DND-41 (cell line): ENCODE measurements at regions not wholly inside any gene's neighbourhood (a gene's known extent, or its start where the extent isn't known, plus 50 kb on each side); places are given as distances from the start of the nearest gene placed in this dataset.
A peak's percentile ranks its signal among the peaks of the same experiment; 100 is the strongest.

Experiments
- ATAC-seq: fragments of 200-7000 bp; cut with Tn5 transposase; 3 replicates; pipeline ENCODE4 v1.9.1; 2021; ENCODE audit warnings: low read depth; ENCODE audit not compliant: insufficient read depth
- DNase-seq: peaks from one replicate; pipeline ENCODE4 v3.0.0-alpha.2; 2020
- H2AFZ ChIP-seq: 2 replicates; pipeline ENCODE4 v1.6.0; 2012; ENCODE audit warnings: low read depth, low read length
- H3K27ac ChIP-seq: 2 replicates; pipeline ENCODE4 v1.5.1; 2012; ENCODE audit warnings: low read length, inconsistent platforms
- H3K27me3 ChIP-seq: fragments of 200-600 bp; sonication (generic); 2 replicates; pipeline ENCODE4 v1.6.0; 2012; ENCODE audit warnings: low read length, mild to moderate bottlenecking, inconsistent platforms; ENCODE audit not compliant: insufficient read depth, poor library complexity
- H3K36me3 ChIP-seq: 2 replicates; pipeline ENCODE4 v1.5.1; 2012; ENCODE audit warnings: low read length, inconsistent platforms; ENCODE audit not compliant: insufficient read depth
- H3K4me1 ChIP-seq: 2 replicates; pipeline ENCODE4 v1.5.1; 2012; ENCODE audit warnings: mild to moderate bottlenecking, low read length; ENCODE audit not compliant: insufficient read depth
- H3K4me2 ChIP-seq: 2 replicates; pipeline ENCODE4 v1.6.0; 2012; ENCODE audit warnings: mild to moderate bottlenecking, moderate library complexity, low read length, inconsistent platforms; ENCODE audit not compliant: insufficient read depth
- H3K4me3 ChIP-seq, 2 experiments: fragments of 200-600 bp in 1 of 2; shearing (Covaris generic) in 1 of 2; 2 replicates each; pipeline ENCODE4 v1.5.1; 2012 to 2016; ENCODE audit warnings: inconsistent platforms in 2 of 2, low read length in 2 of 2, mild to moderate bottlenecking in 2 of 2, low read depth in 1 of 2, moderate library complexity in 1 of 2
- H3K79me2 ChIP-seq: 2 replicates; pipeline ENCODE4 v1.6.0; 2012; ENCODE audit warnings: low read length, inconsistent platforms; ENCODE audit not compliant: insufficient read depth
- H3K9ac ChIP-seq: 2 replicates; pipeline ENCODE4 v1.6.0; 2012; ENCODE audit warnings: low read depth, mild to moderate bottlenecking, inconsistent platforms, low read length, moderate library complexity
- H3K9me3 ChIP-seq: 2 replicates; pipeline ENCODE4 v1.5.1; 2012; ENCODE audit warnings: low read length, moderate library complexity, mild to moderate bottlenecking, inconsistent platforms; ENCODE audit not compliant: insufficient read depth, severe bottlenecking
- H4K20me1 ChIP-seq: 2 replicates; pipeline ENCODE4 v1.6.0; 2012; ENCODE audit warnings: low read length; ENCODE audit not compliant: insufficient read depth
- CTCF ChIP-seq: IDR thresholded peaks from 2 replicates; pipeline ENCODE4 v1.5.1; 2012; ENCODE audit warnings: borderline replicate concordance, low read length, moderate library complexity, mild to moderate bottlenecking; ENCODE audit not compliant: poor library complexity, severe bottlenecking; ENCODE audit errors: extremely low read depth
- EZH2 ChIP-seq: IDR thresholded peaks from 3 replicates; pipeline ENCODE4 v1.6.1; 2012; ENCODE audit warnings: borderline replicate concordance, low read depth, mild to moderate bottlenecking, moderate library complexity, low read length, inconsistent platforms; ENCODE audit not compliant: severe bottlenecking

- no peak for ATAC-seq
These were observed 82.4 kb upstream of the PELI1 start for GRCh38 chr2:64226611-64227010.

GRCh38 chr2:64227603-64228125, 83.4 kb upstream of the PELI1 start:
- TF ChIP-seq CTCF (no peak), EZH2 (peak; percentile 14)
- peak overlapping the region in 1 of 2 experiments; percentile 56; a peak in 3 of 4 replicates for H3K4me3 ChIP-seq
- H3K9ac ChIP-seq: peak overlapping the region; percentile 48; the same call in 1 of the 2 replicates
- peak overlapping the region; percentile 75 for H3K4me2 ChIP-seq
- H3K9me3 ChIP-seq: no peaks in the 10 kb centered on the region
- H3K36me3 ChIP-seq: no peaks in the 10 kb centered on the region
- no peaks in the 10 kb centered on the region for H4K20me1 ChIP-seq
- H3K79me2 ChIP-seq: no peaks in the 10 kb centered on the region
- no peak for ATAC-seq
- no peak for DNase-seq
- H3K27me3 ChIP-seq: peaks cover 6% of the 10 kb centered on the region
- H2AFZ ChIP-seq: peak overlapping the region; percentile 70
- H3K27ac ChIP-seq: no peak overlapping the region
- H3K4me1 ChIP-seq: peaks cover 14% of the 10 kb centered on the region

More at GRCh38 chr2:64226611-64227010, 82.4 kb upstream of the PELI1 start:
- Histone ChIP-seq H3K9ac (no peak overlapping the region), H3K36me3 (no peaks in the 10 kb centered on the region), H3K79me2 (no peaks in the 10 kb centered on the region), H3K27ac (no peak overlapping the region), H3K4me1 (peaks cover 14% of the 10 kb centered on the region), H3K4me2 (no peak overlapping the region), H4K20me1 (no peaks in the 10 kb centered on the region), H3K4me3 (no peak overlapping the region), H3K9me3 (no peaks in the 10 kb centered on the region), H3K27me3 (peaks cover 16% of the 10 kb centered on the region), H2AFZ (no peak overlapping the region)
- no peak for DNase-seq
- TF ChIP-seq CTCF: no peak
- no peak for TF ChIP-seq EZH2

- no peaks in the 10 kb centered on the region for H3K36me3 ChIP-seq
- no peak overlapping the region; the same call in 1 of the 2 replicates for H3K27ac ChIP-seq
- ATAC-seq (peak; percentile 100), DNase-seq (peak; percentile 74)
- H3K9me3 ChIP-seq: no peaks in the 10 kb centered on the region
- H3K79me2 ChIP-seq: no peaks in the 10 kb centered on the region
- peaks cover 14% of the 10 kb centered on the region for H3K4me1 ChIP-seq
- H3K9ac ChIP-seq: peak overlapping the region; percentile 48
- peak; percentile 4 for TF ChIP-seq EZH2
- no peak for TF ChIP-seq CTCF
- peak overlapping the region; percentile 75 for H3K4me2 ChIP-seq
- peaks cover 3% of the 10 kb centered on the region for H3K27me3 ChIP-seq
- no peaks in the 10 kb centered on the region for H4K20me1 ChIP-seq
- peak overlapping the region; percentile 8 to 56; a peak in 3 of 4 replicates for H3K4me3 ChIP-seq
- peak overlapping the region; percentile 70 for H2AFZ ChIP-seq
These were observed 84.0 kb upstream of the PELI1 start for GRCh38 chr2:64228126-64228678.
